ENCODE measurements at regions not wholly inside any gene's neighbourhood (a gene's known extent, or its start where the extent isn't known, plus 50 kb on each side); places are given as distances from the start of the nearest gene placed in this dataset.

GRCh38 chr17:77494664-77495435, 354.1 kb downstream of the SEC14L1 start (continued):
- TF ChIP-seq ZNF318 (CRISPR knock-in tag; IDR thresholded peaks at IDR 0.05), result 0 out of 2 replicates have a peak, but pooled peaks have one; percentile 23
- TF ChIP-seq ZNF329 (CRISPR knock-in tag; IDR thresholded peaks at IDR 0.05; ENCODE audit: low read depth), result 0 out of 2 replicates have a peak, but pooled peaks have one; percentile 34
- TF ChIP-seq MBNL3 (CRISPR knock-in tag; conservative IDR thresholded peaks at IDR 0.05), result no peak
- 0 out of 2 replicates have a peak, but pooled peaks have one; percentile 10 for TF ChIP-seq ELF3 (CRISPR knock-in tag; IDR thresholded peaks at IDR 0.05)
- peak; percentile 44; the same call in 1 of the 2 replicates for TF ChIP-seq MED1 (CRISPR knock-in tag; IDR thresholded peaks at IDR 0.05)
- TF ChIP-seq ZFY (CRISPR knock-in tag; IDR thresholded peaks at IDR 0.05), result peak; percentile 25; the same call in 1 of the 2 replicates

Data from HepG2 (cell line).